GM18868 (cell line): ENCODE measurements at regions not wholly inside any gene's neighbourhood (a gene's known extent, or its start where the extent isn't known, plus 50 kb on each side); places are given as distances from the start of the nearest gene placed in this dataset.
"Not testable (repeated sequence)": the region's sequence is repeated elsewhere in the genome, so short reads cannot be mapped to it uniquely, and the experiment has no call there.

ENCODE experiments used
- ATAC-seq: cut with Tn5 transposase; IDR thresholded peaks from one replicate; pipeline ENCODE4 v1.9.1; 2021; ENCODE audit warnings: mild to moderate bottlenecking, moderate library complexity; ENCODE audit not compliant: unreplicated experiment

GRCh38 chr11:100409267-100409666 lies 277.8 kb upstream of the ARHGAP42 start:
- ATAC-seq = not testable (repeated sequence)

GRCh38 chr11:100419518-100419917 lies 267.6 kb upstream of the ARHGAP42 start:
- ATAC-seq = no peak

- no peak for ATAC-seq
Observed at GRCh38 chr11:100434821-100435641, 252.1 kb upstream of the ARHGAP42 start.

- ATAC-seq = no peak
Observed at GRCh38 chr11:100438376-100438775, 248.7 kb upstream of the ARHGAP42 start.

- no peak for ATAC-seq
Observed at GRCh38 chr11:100441086-100441485, 246.0 kb upstream of the ARHGAP42 start.

- no peak for ATAC-seq
Observed at GRCh38 chr11:100442017-100442416, 245.1 kb upstream of the ARHGAP42 start.

- ATAC-seq = no peak
Observed at GRCh38 chr11:100445231-100445735, 241.8 kb upstream of the ARHGAP42 start.

- not testable (repeated sequence) for ATAC-seq
Observed at GRCh38 chr11:100451801-100452460, 235.2 kb upstream of the ARHGAP42 start.

- ATAC-seq = no peak
Observed at GRCh38 chr11:100459811-100460210, 227.3 kb upstream of the ARHGAP42 start.

GRCh38 chr11:100460426-100460825 lies 226.7 kb upstream of the ARHGAP42 start:
- ATAC-seq = no peak

- peak; percentile 69 for ATAC-seq
Observed at GRCh38 chr11:100467821-100468508, 219.1 kb upstream of the ARHGAP42 start.

GRCh38 chr11:100469835-100470234 lies 217.3 kb upstream of the ARHGAP42 start:
- ATAC-seq = no peak

- ATAC-seq = no peak
Observed at GRCh38 chr11:100472727-100473389, 214.2 kb upstream of the ARHGAP42 start.

- ATAC-seq = no peak
Observed at GRCh38 chr11:100473390-100473740, 213.7 kb upstream of the ARHGAP42 start.

- no peak for ATAC-seq
Observed at GRCh38 chr11:100484948-100485347, 202.1 kb upstream of the ARHGAP42 start.

- ATAC-seq = no peak
Observed at GRCh38 chr11:100498780-100499179, 188.3 kb upstream of the ARHGAP42 start.

- no peak for ATAC-seq
Observed at GRCh38 chr11:100501450-100501849, 185.6 kb upstream of the ARHGAP42 start.

GRCh38 chr11:100512475-100512874 lies 174.6 kb upstream of the ARHGAP42 start:
- no peak for ATAC-seq

GRCh38 chr11:100515087-100515486 lies 172.0 kb upstream of the ARHGAP42 start:
- no peak for ATAC-seq

GRCh38 chr11:100525197-100525596 lies 161.9 kb upstream of the ARHGAP42 start:
- no peak for ATAC-seq

GRCh38 chr11:100525635-100526034 lies 161.5 kb upstream of the ARHGAP42 start:
- ATAC-seq = no peak
